Islet of Langerhans (tissue), 1 donor: ENCODE measurements at regions not wholly inside any gene's neighbourhood (a gene's known extent, or its start where the extent isn't known, plus 50 kb on each side); places are given as distances from the start of the nearest gene placed in this dataset.

ENCODE experiments used
- FAIRE-seq: peaks from one replicate; lab custom pipeline; 2011; peaks lifted over from hg19 to GRCh38; lab: Jason Lieb, UNC

DNA sequence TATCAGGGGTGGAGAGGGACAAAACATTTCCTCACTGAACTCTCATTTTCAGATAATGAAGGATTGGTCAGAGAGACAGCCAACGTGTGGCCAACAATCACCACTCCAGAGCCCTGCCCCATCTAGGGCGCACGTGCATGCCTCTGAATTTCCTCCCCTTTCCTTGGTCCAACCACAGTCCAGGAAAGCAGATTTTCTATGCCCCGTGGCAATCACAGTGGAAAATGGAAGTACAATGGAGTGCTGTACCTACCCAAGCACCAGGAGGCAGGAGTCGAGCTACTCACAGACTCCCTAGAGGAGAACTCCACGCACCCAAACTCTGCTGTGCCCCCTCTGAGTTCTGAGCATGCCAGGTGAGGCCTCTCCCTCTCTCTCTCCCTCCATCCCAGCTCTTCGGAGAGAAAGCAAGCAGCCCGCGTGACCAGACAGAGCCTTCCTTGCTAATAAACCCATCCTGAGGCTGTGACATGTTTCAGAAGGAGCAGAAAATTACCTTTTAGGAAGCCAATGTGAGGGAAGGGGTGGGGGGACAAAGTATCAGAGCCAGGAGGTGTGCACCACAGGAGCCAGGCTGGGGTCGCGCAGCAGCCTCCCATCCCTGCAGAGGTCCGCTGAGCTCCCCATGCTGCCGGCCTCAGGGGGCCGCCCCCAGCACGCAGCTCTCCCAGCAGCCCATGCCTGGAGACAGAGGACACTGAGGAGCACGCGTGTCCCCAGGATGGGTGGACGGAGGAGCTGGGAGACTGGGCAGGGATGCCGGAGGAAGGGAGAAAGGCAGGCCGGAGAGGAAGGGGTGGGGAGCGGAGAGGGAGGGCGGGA, 73.4 kb downstream of the PITPNM2 start:
- no peak for FAIRE-seq

GRCh38 chr12:123076604-123077297, 74.1 kb downstream of the PITPNM2 start:
- no peak for FAIRE-seq

DNA sequence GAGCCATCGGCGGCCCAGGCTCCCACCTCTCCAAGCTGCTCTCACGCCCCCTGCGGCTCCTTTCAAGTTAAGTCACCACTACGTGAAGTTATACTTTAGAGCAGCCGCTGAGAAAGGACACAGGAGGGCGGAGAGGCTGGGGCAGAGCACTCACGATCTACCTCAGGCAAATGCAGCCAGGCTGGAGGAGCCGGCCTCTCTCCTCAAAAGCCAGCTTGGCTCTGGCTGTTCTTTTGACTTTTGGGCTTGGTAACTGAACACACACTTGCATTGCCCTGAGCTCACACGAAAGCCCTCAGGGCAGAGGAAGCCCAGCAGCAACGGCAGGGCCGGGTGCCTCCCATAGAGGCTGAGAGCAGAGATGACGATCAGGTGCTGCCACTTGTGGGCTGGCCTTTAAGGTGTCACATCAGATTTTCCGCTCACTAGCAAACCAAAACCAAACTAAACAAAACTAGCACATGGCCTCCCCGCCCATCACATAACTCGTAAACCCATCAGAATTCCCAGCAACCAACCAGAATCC, 75.2 kb downstream of the PITPNM2 start:
- no peak for FAIRE-seq

GRCh38 chr12:123075087-123075645, 75.7 kb downstream of the PITPNM2 start:
- FAIRE-seq: no peak

DNA sequence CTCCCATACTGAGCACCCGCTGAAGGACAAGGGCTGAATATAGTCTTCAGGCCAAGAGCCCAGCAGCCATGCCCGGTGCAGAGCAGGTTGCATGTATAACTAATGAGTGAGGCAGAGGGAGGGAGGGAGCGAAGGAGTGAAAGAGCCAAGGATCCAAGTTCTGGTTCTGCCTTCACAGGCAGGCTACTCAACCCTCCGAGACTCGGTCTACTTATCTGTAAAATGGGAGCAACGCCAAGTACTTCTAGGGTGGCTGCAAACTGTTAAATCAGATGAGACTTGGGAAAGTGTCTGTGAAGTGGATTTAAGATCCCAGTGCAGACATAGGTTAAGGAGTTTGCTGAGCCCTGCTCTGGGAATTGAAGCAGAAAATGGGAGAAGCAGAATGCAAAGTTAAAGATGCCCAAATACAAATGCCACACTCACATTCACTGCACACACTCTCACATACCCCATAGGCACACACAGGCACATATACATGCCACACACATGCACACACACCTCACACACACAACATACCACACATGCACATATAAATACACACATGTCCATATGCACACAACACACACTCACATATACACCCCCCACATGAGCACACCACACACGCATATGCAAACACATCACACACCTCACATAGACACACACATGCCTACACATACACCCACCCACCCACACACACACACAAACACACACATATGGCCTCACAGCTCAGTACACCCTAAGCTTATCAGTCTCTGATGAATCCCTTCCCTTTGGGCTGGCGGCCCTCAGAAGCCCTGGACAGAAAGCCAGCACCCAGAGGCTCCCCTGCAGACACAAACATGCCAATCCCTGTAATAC, 76.7 kb downstream of the PITPNM2 start:
- FAIRE-seq: no peak

- no peak for FAIRE-seq
Measured at GRCh38 chr12:123073292-123073691, 77.6 kb downstream of the PITPNM2 start.

DNA sequence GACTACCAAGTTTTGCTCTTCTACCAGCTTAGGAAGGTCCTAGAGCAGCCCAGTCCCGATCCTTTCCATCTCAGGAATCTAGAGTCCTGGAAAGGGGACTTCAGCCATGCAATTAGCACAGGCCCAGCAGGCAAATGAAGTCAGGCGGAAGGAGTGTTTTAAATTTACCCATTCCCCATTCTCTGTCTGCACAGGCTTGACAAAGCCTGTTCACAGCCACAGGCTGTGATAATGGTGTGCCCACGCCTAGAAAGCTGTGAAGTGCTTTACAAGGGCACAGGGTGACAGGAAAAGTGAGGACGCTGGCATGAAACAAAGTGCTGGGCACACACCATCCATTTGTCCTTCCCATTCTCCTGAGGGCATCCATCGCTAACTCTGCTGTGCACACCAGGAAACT, 79.0 kb downstream of the PITPNM2 start:
- FAIRE-seq: no peak

DNA sequence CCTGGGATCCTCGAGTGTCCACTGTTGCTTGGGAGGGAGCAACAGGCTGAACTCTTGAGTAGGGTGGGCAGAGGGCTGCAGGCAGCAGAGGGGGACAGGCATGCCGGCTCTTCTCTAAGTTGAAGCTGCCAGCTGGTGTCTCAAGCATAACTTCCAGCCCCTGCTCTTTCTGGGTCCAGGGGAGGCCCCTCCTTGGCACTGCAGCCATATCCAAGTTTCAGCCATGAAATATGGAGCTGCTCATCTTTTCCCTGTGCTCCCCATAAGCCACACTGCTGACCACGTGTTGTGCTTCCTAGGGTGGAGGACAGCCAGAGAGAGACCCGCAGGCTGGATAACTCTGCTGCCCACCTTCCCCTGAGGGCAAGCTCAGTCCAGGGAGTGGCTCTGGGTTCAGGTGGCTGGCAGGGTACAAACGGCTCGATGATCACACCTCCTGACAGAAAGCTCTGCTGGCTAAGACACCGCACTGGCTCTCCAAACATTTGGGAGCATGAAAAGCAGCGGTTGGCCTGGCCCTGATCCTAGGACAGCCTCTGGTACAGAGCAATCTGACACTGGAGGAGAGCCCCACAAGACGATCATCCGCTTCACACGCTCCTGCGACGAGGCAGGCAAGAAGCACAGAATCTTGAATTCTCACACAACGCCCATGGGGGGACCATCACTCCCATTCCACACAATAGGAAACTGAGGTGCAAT, 79.6 kb downstream of the PITPNM2 start:
- FAIRE-seq: no peak

DNA sequence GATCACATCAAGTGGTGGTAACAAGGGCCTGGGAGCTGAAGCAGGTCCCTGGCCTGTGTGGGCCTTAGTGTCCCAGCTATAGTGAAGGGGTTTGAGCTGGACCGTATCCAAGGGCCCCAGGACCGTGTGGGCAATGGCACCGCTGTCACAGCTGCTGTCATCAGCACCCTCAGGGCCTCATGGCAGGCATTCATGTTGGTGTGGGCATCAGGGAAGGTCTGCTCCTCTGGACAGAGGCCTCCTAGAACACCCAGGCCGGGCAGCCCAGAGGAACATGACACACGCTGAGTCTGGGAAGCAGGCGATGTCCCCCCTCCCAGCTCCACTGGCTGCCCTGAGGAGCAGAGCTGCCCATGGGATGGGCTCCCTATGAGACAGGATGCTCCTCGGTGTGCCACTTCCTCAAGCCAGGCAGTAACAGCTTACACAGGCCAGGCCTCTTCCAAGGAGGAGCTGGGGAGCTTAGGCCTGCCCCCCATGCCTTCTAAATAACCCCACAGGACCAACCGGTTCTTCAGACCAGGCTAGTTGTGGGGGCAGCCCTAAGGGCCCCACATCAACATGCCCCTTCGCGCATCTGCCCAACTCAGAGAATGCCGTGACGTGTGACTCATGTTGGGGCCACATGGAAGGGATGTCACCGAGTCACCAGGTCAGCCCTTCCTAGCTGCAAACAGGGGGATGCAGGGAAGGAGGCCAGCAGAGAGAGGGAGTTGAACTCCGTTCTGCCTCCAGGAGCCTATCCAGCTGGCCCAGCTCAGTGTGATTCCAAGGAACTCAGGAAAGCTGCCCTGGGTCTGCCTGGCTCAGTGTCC, 80.4 kb downstream of the PITPNM2 start:
- no peak for FAIRE-seq

DNA sequence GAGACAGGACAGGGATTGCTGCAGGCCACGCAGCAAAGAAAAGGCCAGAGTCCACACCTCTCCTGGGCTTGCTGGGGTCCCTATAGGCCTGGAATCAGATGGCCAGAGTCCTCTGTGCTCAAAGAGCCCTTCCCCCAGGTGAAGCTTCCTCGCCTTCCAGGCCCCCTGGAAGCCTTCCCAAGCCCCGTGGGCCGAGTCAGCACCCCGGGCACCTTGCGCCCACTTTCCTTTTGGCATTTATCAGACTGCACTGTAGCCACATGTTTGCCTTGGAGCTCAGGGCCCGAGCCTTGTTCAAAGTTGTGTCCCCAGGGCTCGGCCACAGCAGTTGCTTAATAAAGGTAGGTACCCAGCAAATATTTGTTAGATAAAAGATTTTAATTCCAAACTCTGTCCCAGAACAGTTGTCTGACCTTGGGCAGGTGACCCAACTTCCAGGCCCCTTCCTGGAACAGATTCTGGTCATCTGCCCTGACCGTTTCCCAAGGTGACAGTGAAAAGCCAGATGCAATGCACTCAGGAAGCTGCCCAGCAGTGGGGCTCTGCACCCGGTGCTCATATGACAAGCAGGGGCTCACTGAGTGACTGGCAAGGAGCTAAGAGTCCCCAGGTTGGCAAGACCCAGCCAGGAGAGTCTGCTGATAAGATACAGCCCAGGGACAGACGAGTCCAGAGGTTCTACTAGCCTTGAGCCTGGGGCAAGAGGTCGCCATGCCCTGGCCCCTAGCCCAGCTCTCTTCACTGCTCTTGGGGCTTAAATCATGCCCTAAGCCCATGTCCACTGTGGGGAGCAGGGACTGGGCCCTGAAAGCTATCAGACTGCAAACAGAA, 81.2 kb downstream of the PITPNM2 start:
- no peak for FAIRE-seq

- FAIRE-seq: no peak
Measured at GRCh38 chr12:123067654-123068053, 83.2 kb downstream of the PITPNM2 start.

DNA sequence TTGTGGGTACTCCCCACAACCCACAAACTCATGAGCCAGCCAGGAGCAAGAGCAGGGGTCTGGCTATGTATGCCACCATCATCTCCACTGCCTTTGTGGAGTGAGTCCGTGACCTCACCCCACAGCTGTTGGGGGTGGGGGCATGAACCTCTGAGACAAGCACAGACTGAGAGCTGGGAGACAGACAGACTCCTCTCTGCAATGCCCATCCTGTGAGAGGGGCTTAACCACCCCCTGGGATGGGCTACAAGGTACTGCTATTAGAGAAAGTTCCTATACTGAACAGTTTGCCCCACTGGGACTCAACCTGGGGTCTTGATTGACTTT, 84.5 kb downstream of the PITPNM2 start:
- no peak for FAIRE-seq

DNA sequence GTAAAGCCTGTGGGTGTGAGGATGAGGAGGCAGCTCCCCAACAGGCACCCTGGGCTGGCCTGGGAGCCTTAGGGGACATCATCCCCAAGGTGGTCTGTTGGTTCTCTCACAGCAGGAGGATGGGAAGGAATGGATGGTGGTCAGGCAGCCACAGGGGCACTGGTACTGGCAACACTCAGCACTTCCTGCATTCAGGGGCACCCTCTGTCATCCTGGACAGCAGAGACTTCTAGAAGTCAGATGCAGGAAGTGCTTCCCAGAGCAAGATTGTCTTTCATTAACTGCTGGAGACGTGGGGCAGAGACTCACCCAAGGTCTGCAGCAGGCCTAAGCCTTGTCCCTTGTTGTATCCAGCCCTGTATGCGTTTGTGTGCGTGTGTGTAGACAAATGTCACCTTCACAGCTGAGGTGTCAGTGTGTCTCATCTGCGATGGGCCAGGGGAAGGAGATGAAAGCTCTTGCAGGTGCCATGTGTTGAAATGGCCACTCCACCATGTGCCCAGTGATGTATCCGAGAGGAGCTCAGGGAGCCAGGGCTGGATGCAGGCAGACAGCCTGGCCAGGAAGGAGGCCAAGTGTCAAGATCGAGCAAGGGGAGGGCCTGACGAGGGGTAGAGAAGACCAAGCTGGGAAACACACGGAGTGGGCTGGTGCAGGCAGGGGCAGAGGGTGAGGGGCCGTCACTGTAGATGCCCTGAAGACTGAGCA, 85.1 kb downstream of the PITPNM2 start:
- FAIRE-seq: no peak

DNA sequence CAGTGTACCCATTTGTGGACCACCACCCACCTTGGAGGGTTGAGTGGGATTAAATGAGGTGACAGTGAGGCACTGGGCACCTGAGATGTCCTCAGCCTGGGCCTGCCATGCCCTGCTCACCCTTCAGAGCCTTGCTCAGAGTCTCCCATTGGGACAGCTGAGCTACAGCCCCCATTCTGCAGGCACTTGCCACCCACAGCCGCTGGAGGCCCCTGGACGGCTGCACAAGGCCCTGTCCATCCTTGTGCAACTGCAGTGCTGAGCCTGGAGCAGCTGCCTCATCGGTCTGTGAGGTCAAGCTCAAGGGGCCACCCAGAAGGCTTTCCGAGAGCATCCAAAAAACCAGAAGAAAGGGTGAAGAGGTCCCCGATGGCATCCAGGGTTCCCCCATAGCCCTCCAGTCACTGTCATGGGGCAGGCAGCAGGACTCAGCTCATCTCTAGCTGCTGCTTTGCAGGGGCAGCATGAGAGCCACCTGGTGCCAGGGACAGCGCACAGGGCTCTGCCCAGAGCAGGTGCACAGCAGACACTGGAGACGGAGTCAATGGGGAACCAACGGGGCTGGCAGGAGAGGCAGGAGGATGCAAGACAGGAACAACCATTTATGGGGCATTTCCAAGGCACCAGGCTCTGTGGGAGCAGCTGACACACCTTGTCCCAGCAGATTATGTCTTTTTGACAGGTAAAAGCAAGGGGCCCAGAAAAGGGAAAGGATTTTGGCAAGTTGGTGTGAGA, 84.6 kb downstream of the ARL6IP4 start:
- FAIRE-seq: no peak

- FAIRE-seq: no peak
Measured at GRCh38 chr12:123064366-123064765, 83.9 kb downstream of the ARL6IP4 start.

- FAIRE-seq: no peak
Measured at GRCh38 chr12:123063535-123063934, 83.1 kb downstream of the ARL6IP4 start.

- no peak for FAIRE-seq
Measured at GRCh38 chr12:123062681-123063486, 82.4 kb downstream of the ARL6IP4 start.
